ENCODE measurements at regions not wholly inside any gene's neighbourhood (a gene's known extent, or its start where the extent isn't known, plus 50 kb on each side); places are given as distances from the start of the nearest gene placed in this dataset.

DNA sequence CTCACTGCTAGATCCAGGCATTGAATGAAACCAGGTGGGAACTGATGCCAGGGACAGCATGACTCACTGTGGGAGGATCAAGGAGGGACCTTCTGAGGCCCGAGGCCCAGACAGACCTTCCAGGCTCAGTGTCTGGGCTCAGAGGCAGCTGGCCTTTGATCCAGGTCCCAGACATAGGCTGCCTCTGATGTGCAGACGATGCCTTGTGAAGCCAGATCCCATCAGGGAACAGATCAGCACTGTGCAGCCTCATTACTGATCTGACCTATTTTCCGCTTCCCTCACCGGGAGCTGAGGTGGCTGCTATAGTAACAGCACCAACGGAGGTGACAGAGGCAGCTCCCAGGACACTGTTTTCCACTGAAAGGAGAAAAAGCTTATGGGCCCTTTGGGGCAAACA is 399.5 kb downstream of the MATN1 start:
- H3K4me2 ChIP-seq (ENCODE audit: low read length), result no peak overlapping the region
- H2AFZ ChIP-seq (ENCODE audit: low read depth, low read length), result no peak overlapping the region
- peak overlapping the region; percentile 13 for H3K4me3 ChIP-seq (ENCODE audit: low read length)
- no peak for TF ChIP-seq TAF1 (IDR thresholded peaks at IDR 0.05; ENCODE audit: low read depth)
- TF ChIP-seq, protein P1, sequence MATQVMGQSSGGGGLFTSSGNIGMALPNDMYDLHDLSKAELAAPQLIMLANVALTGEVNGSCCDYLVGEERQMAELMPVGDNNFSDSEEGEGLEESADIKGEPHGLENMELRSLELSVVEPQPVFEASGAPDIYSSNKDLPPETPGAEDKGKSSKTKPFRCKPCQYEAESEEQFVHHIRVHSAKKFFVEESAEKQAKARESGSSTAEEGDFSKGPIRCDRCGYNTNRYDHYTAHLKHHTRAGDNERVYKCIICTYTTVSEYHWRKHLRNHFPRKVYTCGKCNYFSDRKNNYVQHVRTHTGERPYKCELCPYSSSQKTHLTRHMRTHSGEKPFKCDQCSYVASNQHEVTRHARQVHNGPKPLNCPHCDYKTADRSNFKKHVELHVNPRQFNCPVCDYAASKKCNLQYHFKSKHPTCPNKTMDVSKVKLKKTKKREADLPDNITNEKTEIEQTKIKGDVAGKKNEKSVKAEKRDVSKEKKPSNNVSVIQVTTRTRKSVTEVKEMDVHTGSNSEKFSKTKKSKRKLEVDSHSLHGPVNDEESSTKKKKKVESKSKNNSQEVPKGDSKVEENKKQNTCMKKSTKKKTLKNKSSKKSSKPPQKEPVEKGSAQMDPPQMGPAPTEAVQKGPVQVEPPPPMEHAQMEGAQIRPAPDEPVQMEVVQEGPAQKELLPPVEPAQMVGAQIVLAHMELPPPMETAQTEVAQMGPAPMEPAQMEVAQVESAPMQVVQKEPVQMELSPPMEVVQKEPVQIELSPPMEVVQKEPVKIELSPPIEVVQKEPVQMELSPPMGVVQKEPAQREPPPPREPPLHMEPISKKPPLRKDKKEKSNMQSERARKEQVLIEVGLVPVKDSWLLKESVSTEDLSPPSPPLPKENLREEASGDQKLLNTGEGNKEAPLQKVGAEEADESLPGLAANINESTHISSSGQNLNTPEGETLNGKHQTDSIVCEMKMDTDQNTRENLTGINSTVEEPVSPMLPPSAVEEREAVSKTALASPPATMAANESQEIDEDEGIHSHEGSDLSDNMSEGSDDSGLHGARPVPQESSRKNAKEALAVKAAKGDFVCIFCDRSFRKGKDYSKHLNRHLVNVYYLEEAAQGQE (IDR thresholded peaks at IDR 0.05; ENCODE audit: borderline replicate concordance), result peak; percentile 27
- H3K9ac ChIP-seq (ENCODE audit: low read length), result peak overlapping the region; percentile 17
- no peaks in the 10 kb centered on the region for H3F3A ChIP-seq (ENCODE audit: insufficient read depth, low read length, poor library complexity, severe bottlenecking)
- no peaks in the 10 kb centered on the region for H3K27me3 ChIP-seq (ENCODE audit: insufficient read depth, low read depth, low read length)
- H3K27ac ChIP-seq (ENCODE audit: low read length), result no peak overlapping the region
- no peaks in the 10 kb centered on the region for H4K20me1 ChIP-seq (ENCODE audit: insufficient read depth)
- H3K9me3 ChIP-seq (ENCODE audit: low read length), result no peaks in the 10 kb centered on the region
- H3K9me2 ChIP-seq (ENCODE audit: insufficient read depth, low read length), result no peaks in the 10 kb centered on the region
- H3K36me3 ChIP-seq (ENCODE audit: insufficient read depth, low read length), result no peaks in the 10 kb centered on the region
- H3K79me2 ChIP-seq (replicated peaks; ENCODE audit: insufficient read depth, low read length), result no peaks in the 10 kb centered on the region

DNA sequence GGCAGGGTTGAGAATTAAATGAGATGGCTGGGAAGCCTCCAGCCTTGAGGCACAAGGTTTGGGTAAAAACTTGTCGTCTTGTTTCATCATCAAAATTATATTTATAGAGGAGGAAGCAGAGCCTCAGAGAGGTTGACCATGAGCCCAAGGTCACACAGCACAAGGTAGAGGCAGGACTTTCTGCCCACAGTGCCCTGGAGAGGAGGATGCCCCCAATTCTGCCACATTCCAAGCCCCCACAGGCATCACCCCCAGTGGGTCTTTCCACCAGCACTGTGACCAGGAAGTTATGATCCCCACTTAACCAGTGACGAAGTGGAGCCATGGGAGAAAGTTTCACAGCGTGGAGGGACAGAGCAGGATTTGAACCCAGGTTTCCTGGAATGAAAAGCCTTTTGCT is 400.0 kb downstream of the MATN1 start:
- H3K4me2 ChIP-seq (ENCODE audit: low read length), result no peak overlapping the region
- no peak overlapping the region for H3K4me3 ChIP-seq (ENCODE audit: low read length)
- H3K9me2 ChIP-seq (ENCODE audit: insufficient read depth, low read length), result no peaks in the 10 kb centered on the region
- H3K36me3 ChIP-seq (ENCODE audit: insufficient read depth, low read length), result no peaks in the 10 kb centered on the region
- H3K9me3 ChIP-seq (ENCODE audit: low read length), result no peaks in the 10 kb centered on the region
- no peak overlapping the region for H2AFZ ChIP-seq (ENCODE audit: low read depth, low read length)
- no peak overlapping the region for H3K9ac ChIP-seq (ENCODE audit: low read length)
- TF ChIP-seq TAF1 (IDR thresholded peaks at IDR 0.05; ENCODE audit: low read depth) (no peak), SMC3 (conservative IDR thresholded peaks at IDR 0.05; ENCODE audit: poor library complexity) (no peak), EP300 (conservative IDR thresholded peaks at IDR 0.05; ENCODE audit: poor library complexity, severe bottlenecking) (no peak), MXI1 (conservative IDR thresholded peaks at IDR 0.05; ENCODE audit: poor library complexity, severe bottlenecking) (no peak), RAD21 (conservative IDR thresholded peaks at IDR 0.05) (no peak), EZH2 (IDR thresholded peaks at IDR 0.05; ENCODE audit: borderline replicate concordance, insufficient read depth, low read length, poor library complexity, severe bottlenecking) (no peak), POLR2AphosphoS5 (IDR thresholded peaks at IDR 0.05) (no peak)
- TF ChIP-seq, protein P2, sequence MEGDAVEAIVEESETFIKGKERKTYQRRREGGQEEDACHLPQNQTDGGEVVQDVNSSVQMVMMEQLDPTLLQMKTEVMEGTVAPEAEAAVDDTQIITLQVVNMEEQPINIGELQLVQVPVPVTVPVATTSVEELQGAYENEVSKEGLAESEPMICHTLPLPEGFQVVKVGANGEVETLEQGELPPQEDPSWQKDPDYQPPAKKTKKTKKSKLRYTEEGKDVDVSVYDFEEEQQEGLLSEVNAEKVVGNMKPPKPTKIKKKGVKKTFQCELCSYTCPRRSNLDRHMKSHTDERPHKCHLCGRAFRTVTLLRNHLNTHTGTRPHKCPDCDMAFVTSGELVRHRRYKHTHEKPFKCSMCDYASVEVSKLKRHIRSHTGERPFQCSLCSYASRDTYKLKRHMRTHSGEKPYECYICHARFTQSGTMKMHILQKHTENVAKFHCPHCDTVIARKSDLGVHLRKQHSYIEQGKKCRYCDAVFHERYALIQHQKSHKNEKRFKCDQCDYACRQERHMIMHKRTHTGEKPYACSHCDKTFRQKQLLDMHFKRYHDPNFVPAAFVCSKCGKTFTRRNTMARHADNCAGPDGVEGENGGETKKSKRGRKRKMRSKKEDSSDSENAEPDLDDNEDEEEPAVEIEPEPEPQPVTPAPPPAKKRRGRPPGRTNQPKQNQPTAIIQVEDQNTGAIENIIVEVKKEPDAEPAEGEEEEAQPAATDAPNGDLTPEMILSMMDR (IDR thresholded peaks at IDR 0.05; ENCODE audit: poor library complexity, severe bottlenecking), result no peak
- TF ChIP-seq, protein P1 (IDR thresholded peaks at IDR 0.05; ENCODE audit: borderline replicate concordance), result no peak
- H4K20me1 ChIP-seq (ENCODE audit: insufficient read depth), result no peaks in the 10 kb centered on the region
- H3F3A ChIP-seq (ENCODE audit: insufficient read depth, low read length, poor library complexity, severe bottlenecking), result no peaks in the 10 kb centered on the region
- H3K27ac ChIP-seq (ENCODE audit: low read length), result no peak overlapping the region
- no peaks in the 10 kb centered on the region for H3K79me2 ChIP-seq (replicated peaks; ENCODE audit: insufficient read depth, low read length)
- H3K27me3 ChIP-seq (ENCODE audit: insufficient read depth, low read depth, low read length), result no peaks in the 10 kb centered on the region

Data from neural cell (in vitro differentiated cells).